Stomach smooth muscle (tissue), 2 donors: ENCODE measurements at regions not wholly inside any gene's neighbourhood (a gene's known extent, or its start where the extent isn't known, plus 50 kb on each side); places are given as distances from the start of the nearest gene placed in this dataset.

Experiments used
- H3K27ac ChIP-seq: one replicate; pipeline ENCODE4 v1.7.0; 2013; ENCODE audit warnings: mild to moderate bottlenecking, low read length, inconsistent platforms
- H3K27me3 ChIP-seq, 2 donors: one replicate each; pipeline ENCODE4 v1.7.0; 2013; ENCODE audit warnings: low read length in 2 of 2; ENCODE audit not compliant: insufficient read depth in 2 of 2, control insufficient read depth in 1 of 2
- H3K36me3 ChIP-seq, 2 donors: one replicate each; pipeline ENCODE4 v1.7.0; 2013; ENCODE audit warnings: low read length in 2 of 2; ENCODE audit not compliant: control insufficient read depth in 2 of 2, insufficient read depth in 2 of 2
- H3K4me1 ChIP-seq: one replicate; pipeline ENCODE4 v1.7.0; 2013; ENCODE audit warnings: low read length; ENCODE audit not compliant: control insufficient read depth, insufficient read depth
- H3K4me3 ChIP-seq, 2 donors: one replicate each; pipeline ENCODE4 v1.7.0; 2013; ENCODE audit warnings: low read length in 2 of 2
- H3K9ac ChIP-seq, 2 donors: one replicate each; pipeline ENCODE4 v1.7.0; 2013; ENCODE audit warnings: low read length in 2 of 2, mild to moderate bottlenecking in 1 of 2
- H3K9me3 ChIP-seq, 2 donors: one replicate each; pipeline ENCODE4 v1.7.0; 2013; ENCODE audit warnings: low read length in 2 of 2; ENCODE audit not compliant: control insufficient read depth in 2 of 2
- donor health status: healthy.
- donor health status: Pancreatic carcinoma.

DNA sequence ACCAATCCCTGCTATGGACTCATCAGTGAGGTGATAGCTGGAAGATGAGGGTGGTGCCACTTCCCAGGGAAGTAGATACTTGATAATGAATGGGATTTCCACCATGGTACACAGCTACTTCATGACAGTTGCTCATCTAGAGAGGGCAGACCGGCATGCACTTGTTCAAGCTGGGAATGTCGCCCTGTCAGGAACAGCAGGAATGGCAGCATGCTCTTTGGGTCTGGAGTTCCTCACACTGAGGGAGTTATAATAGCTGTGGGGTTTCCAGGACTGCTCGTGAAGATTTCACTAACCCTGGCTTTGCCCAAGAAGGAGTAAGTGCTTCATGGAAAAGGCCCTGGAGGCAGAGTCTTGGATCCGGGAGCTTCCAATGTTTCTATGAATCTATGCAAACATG is 129.2 kb downstream of the PSMG1 start:
- no peak overlapping the region for H3K4me3 ChIP-seq
- no peak overlapping the region for H3K27ac ChIP-seq
- H3K4me1 ChIP-seq, result no peaks in the 10 kb centered on the region
- no peaks in the 10 kb centered on the region for H3K36me3 ChIP-seq
- no peaks in the 10 kb centered on the region for H3K27me3 ChIP-seq
- no peaks in the 10 kb centered on the region for H3K9me3 ChIP-seq
- H3K9ac ChIP-seq, result no peak overlapping the region

DNA sequence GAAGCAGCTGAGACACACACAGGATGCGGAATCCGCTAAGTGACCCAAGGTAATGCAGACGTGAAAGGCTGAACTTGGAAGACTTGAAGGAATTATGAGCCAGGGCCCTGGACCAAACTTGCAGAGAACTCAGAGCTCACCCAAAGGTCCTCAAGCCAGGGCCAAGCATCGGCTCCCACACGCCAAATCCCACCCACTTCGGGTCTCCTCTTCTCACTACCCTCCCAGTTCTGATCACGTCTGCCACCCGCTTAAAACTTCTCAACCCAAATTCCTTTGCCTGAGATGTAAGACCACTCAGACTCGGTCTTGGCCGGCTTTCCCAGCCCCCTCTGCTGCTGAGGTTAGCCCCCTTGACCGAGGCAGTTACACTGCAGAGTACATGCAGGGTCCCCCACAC is 130.1 kb downstream of the PSMG1 start:
- H3K4me3 ChIP-seq, result no peak overlapping the region
- no peaks in the 10 kb centered on the region for H3K4me1 ChIP-seq
- no peak overlapping the region for H3K9ac ChIP-seq
- H3K36me3 ChIP-seq, result no peaks in the 10 kb centered on the region
- no peaks in the 10 kb centered on the region for H3K9me3 ChIP-seq
- H3K27ac ChIP-seq, result no peak overlapping the region
- no peaks in the 10 kb centered on the region for H3K27me3 ChIP-seq

DNA sequence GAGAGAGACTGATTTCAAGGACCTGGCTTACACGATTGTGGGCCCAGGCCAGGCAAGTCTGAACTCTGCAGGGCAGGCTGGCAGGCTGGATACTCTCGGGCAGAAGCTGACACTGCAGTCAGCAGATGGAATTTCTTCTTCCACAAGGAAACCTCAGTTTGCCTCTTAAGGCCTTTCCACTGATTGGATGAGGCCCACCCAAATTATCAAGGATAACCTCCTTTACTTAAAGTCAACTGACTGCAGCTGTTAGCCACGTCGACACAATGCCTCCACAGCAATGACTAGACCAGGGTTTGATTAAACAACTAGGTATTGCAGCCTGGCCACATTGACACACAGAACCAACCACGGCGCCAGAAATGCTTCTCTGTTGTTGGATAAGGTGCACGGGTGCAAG is 130.5 kb downstream of the PSMG1 start:
- Histone ChIP-seq H3K9me3 (no peaks in the 10 kb centered on the region), H3K4me3 (no peak overlapping the region), H3K9ac (no peak overlapping the region), H3K27ac (no peak overlapping the region), H3K4me1 (no peaks in the 10 kb centered on the region), H3K36me3 (no peaks in the 10 kb centered on the region), H3K27me3 (no peaks in the 10 kb centered on the region)

DNA sequence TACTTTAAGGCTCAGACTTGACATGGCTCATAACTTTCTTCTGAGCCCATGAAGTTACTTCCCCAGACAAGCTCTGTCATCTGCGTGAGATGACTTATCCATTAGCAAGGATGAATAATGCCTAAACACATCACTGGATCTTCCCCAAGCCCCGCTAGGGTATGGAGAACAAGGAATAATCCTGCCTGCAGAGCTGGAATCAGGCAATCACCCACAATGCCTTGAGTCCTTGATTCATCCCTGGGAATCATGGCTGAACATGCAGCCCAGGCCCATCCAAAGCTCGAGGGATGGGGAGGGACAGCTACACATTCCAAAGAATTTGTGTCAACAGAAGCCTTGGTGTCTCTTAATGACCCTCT is 131.7 kb downstream of the PSMG1 start:
- Histone ChIP-seq H3K9ac (no peak overlapping the region), H3K4me1 (no peaks in the 10 kb centered on the region), H3K27ac (no peak overlapping the region), H3K4me3 (no peak overlapping the region), H3K9me3 (no peaks in the 10 kb centered on the region), H3K27me3 (no peaks in the 10 kb centered on the region), H3K36me3 (no peaks in the 10 kb centered on the region)

DNA sequence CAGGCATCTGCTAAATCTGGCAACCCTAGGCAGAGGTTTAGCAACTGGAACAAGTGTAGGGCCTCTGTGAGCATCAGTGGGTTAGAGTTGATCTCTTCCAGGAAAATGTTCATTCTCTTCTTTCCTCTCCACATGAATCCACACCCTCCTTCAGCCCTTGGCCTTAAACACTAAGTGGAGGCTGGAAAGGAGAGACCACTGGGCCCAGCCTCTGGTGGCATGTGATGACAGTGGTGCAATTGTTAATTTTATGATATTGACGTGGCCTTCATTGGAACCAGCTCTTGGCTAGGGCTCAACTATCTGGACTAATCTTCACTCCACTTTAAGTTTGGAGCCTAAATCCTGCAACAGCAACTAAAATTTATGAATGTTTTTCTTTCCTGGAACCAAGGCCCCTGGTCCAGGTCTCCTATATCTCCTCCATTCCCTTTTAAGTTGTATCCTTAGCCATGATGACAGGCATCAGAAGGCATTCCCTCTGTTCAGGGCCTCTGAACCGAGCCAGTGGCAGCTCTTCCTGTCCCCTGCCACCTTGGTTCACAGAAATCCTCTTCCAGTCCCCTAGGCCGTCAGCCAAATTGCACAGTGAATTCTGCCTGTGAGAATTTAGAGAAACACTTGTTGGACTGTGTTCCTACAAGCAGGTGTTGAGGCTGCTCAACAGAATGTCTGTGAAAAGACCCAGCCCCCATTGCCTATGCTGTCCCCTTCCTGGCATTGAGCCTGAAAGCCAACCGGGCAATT is 132.2 kb downstream of the PSMG1 start:
- H3K27me3 ChIP-seq, result no peaks in the 10 kb centered on the region
- no peak overlapping the region for H3K4me3 ChIP-seq
- H3K9me3 ChIP-seq, result no peaks in the 10 kb centered on the region
- no peaks in the 10 kb centered on the region for H3K36me3 ChIP-seq
- no peak overlapping the region for H3K9ac ChIP-seq
- no peak overlapping the region for H3K27ac ChIP-seq
- H3K4me1 ChIP-seq, result no peaks in the 10 kb centered on the region

DNA sequence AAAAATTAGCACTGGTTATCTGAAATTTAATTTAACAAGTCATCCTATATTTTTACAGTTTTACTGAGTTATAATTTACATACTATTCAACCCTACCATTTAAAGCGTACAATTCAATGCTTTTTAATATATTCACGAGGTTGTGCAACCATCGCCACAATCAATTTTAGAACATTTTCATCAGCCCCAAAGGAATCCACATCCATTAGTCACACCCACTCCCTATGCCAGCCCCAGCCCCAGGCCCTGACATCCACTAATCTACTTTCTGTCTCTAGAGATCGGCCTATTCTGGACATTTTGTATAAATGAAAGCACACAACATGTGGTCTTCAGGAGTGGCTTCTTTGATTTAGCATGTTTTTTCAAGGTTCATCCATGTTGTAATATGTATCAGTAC is 134.7 kb downstream of the PSMG1 start:
- Histone ChIP-seq H3K27me3 (no peaks in the 10 kb centered on the region), H3K27ac (no peak overlapping the region), H3K4me3 (no peak overlapping the region), H3K36me3 (no peaks in the 10 kb centered on the region), H3K9ac (no peak overlapping the region), H3K4me1 (no peaks in the 10 kb centered on the region), H3K9me3 (no peaks in the 10 kb centered on the region)

DNA sequence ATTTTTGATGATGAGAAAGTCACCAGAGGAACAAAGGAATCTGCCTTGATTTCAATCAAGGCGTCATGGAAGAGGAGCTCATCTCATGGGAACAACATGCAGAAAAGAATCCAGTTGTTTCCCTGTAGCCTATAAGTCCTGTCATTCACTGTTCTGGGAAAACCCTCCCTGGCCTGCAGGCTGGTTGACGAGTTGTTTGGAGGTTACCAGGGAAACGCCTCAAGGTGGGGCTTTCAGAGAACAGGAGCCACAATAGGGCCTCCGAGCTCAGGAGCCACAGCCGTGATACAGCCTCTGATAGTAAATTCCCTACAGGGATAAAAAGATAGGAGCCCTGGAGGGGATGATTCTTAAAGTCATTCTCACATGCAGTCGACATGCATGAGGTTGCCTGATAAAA is 135.2 kb downstream of the PSMG1 start:
- no peaks in the 10 kb centered on the region for H3K4me1 ChIP-seq
- no peaks in the 10 kb centered on the region for H3K36me3 ChIP-seq
- H3K9me3 ChIP-seq, result no peaks in the 10 kb centered on the region
- no peaks in the 10 kb centered on the region for H3K27me3 ChIP-seq
- no peak overlapping the region for H3K27ac ChIP-seq
- no peak overlapping the region for H3K9ac ChIP-seq
- no peak overlapping the region for H3K4me3 ChIP-seq

DNA sequence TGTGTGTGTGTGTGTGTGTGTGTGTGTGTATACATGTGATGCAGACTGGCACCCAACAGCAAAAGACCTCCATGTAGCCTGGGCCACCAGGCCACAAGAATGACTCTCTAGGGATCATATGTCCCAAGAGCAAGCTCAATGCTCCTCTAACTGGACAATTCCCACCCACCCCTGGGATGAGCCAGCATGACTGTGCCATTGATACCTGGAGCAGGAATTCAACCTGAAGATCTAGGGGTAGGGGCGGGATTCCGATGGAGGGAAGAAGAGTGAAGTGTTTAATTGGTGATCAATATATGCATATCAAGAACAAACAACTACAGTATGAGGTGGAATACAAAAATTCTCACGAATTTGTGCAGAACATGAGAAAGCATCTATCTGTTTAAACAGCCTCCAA is 136.2 kb downstream of the PSMG1 start:
- Histone ChIP-seq H3K4me3 (no peak overlapping the region), H3K4me1 (no peaks in the 10 kb centered on the region), H3K9ac (no peak overlapping the region), H3K9me3 (no peaks in the 10 kb centered on the region), H3K27me3 (no peaks in the 10 kb centered on the region), H3K27ac (no peak overlapping the region), H3K36me3 (no peaks in the 10 kb centered on the region)

DNA sequence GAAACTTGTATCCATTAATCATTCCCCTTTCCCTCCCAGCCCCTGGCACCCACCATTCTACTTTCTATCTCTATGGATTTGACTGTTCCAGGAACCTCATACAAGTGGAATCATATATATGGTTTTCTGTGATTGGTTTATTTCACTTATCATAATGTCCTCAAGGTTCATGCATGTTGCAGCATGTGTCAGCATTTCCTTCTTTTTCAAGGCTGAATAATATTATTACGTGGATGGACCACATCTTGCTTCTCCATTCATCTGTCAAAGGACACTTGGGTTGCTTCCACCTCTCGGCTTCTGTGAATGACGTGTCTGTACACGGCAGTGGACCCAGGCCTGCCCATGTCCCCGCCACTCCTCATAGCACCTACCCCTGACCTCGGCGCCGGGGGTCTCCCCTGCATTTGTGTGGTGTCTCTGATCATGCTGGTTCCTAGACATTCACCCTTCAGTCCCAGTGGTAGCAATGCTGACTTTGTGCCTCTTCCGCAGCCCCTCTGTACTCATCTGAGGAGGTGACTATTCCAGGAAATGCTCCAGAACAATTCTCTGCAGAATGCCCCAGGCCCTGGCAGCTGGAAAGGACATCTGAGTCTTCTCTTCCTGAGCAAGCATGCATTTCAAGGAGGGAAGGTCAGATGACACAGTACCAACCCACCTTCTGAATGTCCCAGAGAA is 136.9 kb downstream of the PSMG1 start:
- Histone ChIP-seq H3K9me3 (no peaks in the 10 kb centered on the region), H3K27me3 (no peaks in the 10 kb centered on the region), H3K27ac (no peak overlapping the region), H3K9ac (no peak overlapping the region), H3K36me3 (no peaks in the 10 kb centered on the region), H3K4me3 (no peak overlapping the region), H3K4me1 (no peaks in the 10 kb centered on the region)

DNA sequence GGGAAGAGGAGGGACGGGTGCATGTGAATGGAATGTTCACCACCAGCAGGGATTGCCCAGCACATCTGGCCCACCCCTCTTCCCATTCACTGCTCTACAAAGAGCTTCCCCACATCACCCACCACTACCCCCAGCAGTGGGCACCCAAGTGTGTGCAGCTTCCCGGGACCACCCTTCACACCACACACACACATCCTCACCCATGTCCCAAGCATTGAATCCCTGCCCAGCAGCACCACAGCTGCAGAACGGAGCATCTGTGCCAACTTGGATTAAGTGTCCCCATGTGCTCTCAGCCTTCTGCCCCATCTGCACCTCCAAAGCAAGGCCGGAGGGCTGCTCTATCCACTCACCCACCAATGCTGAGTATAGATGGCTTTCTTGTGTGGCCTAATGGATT is 141.4 kb downstream of the PSMG1 start:
- Histone ChIP-seq H3K9me3 (no peaks in the 10 kb centered on the region), H3K9ac (no peak overlapping the region), H3K27me3 (no peaks in the 10 kb centered on the region), H3K4me1 (no peaks in the 10 kb centered on the region), H3K36me3 (no peaks in the 10 kb centered on the region), H3K4me3 (no peak overlapping the region), H3K27ac (no peak overlapping the region)

DNA sequence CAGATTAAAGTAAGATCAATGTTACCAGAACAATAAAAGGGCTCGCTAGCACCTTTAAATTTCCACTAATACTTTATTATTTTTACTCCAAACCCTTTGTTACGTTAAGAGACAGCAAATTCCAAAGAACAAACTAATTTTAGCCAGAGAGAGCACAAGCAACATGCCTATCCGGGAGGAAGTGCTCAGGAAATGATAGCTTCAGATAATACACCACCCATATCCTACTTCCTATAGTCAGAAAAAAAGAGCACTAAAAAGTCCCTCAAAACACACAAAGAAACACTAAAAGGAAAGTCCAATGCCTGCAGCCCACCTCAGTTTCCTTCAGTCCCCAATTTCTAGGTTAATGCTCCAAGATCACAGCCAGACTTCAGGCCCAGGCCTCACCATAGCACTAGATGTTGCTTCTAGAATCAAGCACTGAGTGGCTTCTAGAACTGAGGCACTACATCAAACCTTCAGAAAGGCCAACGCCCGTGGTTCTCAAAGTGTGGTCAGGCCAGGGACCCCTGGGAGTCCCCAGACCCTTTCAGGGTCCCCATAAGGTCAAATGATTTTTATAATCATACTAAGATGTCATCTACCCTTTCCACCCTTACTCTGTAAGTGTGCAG is 142.6 kb downstream of the PSMG1 start:
- H3K36me3 ChIP-seq, result no peaks in the 10 kb centered on the region
- H3K4me1 ChIP-seq, result no peaks in the 10 kb centered on the region
- no peaks in the 10 kb centered on the region for H3K9me3 ChIP-seq
- no peaks in the 10 kb centered on the region for H3K27me3 ChIP-seq
- H3K27ac ChIP-seq, result no peak overlapping the region
- H3K9ac ChIP-seq, result no peak overlapping the region
- no peak overlapping the region for H3K4me3 ChIP-seq
